GM18907 (cell line): ENCODE measurements at regions not wholly inside any gene's neighbourhood (a gene's known extent, or its start where the extent isn't known, plus 50 kb on each side); places are given as distances from the start of the nearest gene placed in this dataset.
"Not testable (repeated sequence)": the region's sequence is repeated elsewhere in the genome, so short reads cannot be mapped to it uniquely, and the experiment has no call there.

Experiments used
- ATAC-seq: cut with Tn5 transposase; IDR thresholded peaks from one replicate; pipeline ENCODE4 v1.9.1; 2021; ENCODE audit warnings: mild to moderate bottlenecking, moderate library complexity; ENCODE audit not compliant: unreplicated experiment

GRCh38 chr5:30505014-30505886 is 688.2 kb upstream of the CDH6 start:
- no peak for ATAC-seq

GRCh38 chr5:30502277-30502676 is 691.2 kb upstream of the CDH6 start:
- no peak for ATAC-seq

GRCh38 chr5:30501065-30501464 is 692.4 kb upstream of the CDH6 start:
- no peak for ATAC-seq

- no peak for ATAC-seq
Observed at GRCh38 chr5:30500513-30500912, 693.0 kb upstream of the CDH6 start.

GRCh38 chr5:30499402-30499801 is 694.1 kb upstream of the CDH6 start:
- ATAC-seq = no peak

- ATAC-seq = no peak
Observed at GRCh38 chr5:30498972-30499371, 694.5 kb upstream of the CDH6 start.

- not testable (repeated sequence) for ATAC-seq
Observed at GRCh38 chr5:30498509-30498908, 695.0 kb upstream of the CDH6 start.

GRCh38 chr5:30494113-30494512 is 699.4 kb upstream of the CDH6 start:
- not testable (repeated sequence) for ATAC-seq

- no peak for ATAC-seq
Observed at GRCh38 chr5:30479104-30479503, 714.4 kb upstream of the CDH6 start.

- ATAC-seq = no peak
Observed at GRCh38 chr5:30475429-30475828, 718.1 kb upstream of the CDH6 start.

GRCh38 chr5:30469691-30470090 is 723.8 kb upstream of the CDH6 start:
- no peak for ATAC-seq

GRCh38 chr5:30458681-30459080 is 734.8 kb upstream of the CDH6 start:
- ATAC-seq = no peak

- not testable (repeated sequence) for ATAC-seq
Observed at GRCh38 chr5:30455484-30455883, 738.0 kb upstream of the CDH6 start.

GRCh38 chr5:30453168-30453567 is 740.3 kb upstream of the CDH6 start:
- ATAC-seq = no peak

- ATAC-seq = no peak
Observed at GRCh38 chr5:30450153-30450552, 743.3 kb upstream of the CDH6 start.

- no peak for ATAC-seq
Observed at GRCh38 chr5:30447431-30447830, 746.1 kb upstream of the CDH6 start.

GRCh38 chr5:30446456-30446855 is 747.0 kb upstream of the CDH6 start:
- no peak for ATAC-seq

- no peak for ATAC-seq
Observed at GRCh38 chr5:30438785-30439184, 754.7 kb upstream of the CDH6 start.

GRCh38 chr5:30436691-30437090 is 756.8 kb upstream of the CDH6 start:
- ATAC-seq = no peak

GRCh38 chr5:30428866-30429407 is 764.5 kb upstream of the CDH6 start:
- not testable (repeated sequence) for ATAC-seq

GRCh38 chr5:30414078-30414477 is 779.4 kb upstream of the CDH6 start:
- ATAC-seq = no peak

- ATAC-seq = no peak
Observed at GRCh38 chr5:30413540-30413939, 779.9 kb upstream of the CDH6 start.

- ATAC-seq = no peak
Observed at GRCh38 chr5:30405821-30406220, 787.7 kb upstream of the CDH6 start.
